ENCODE measurements at regions not wholly inside any gene's neighbourhood (a gene's known extent, or its start where the extent isn't known, plus 50 kb on each side); places are given as distances from the start of the nearest gene placed in this dataset.
"Not testable (repeated sequence)": the region's sequence is repeated elsewhere in the genome, so short reads cannot be mapped to it uniquely, and the experiment has no call there.

GRCh38 chr13:90047600-90047999 lies 1299.9 kb upstream of the MIR17HG start:
- no peak for DNase-seq

- no peak for DNase-seq
Measured at GRCh38 chr13:90049989-90050671, 1297.4 kb upstream of the MIR17HG start.

GRCh38 chr13:90055121-90055520 lies 1292.4 kb upstream of the MIR17HG start:
- no peak for DNase-seq

GRCh38 chr13:90055760-90056159 lies 1291.7 kb upstream of the MIR17HG start:
- no peak for DNase-seq

- DNase-seq, result not testable (repeated sequence)
Measured at GRCh38 chr13:90064226-90064625, 1283.3 kb upstream of the MIR17HG start.

GRCh38 chr13:90068658-90069057 lies 1278.8 kb upstream of the MIR17HG start:
- DNase-seq, result no peak

GRCh38 chr13:90070362-90070761 lies 1277.1 kb upstream of the MIR17HG start:
- no peak for DNase-seq

GRCh38 chr13:90070837-90071525 lies 1276.5 kb upstream of the MIR17HG start:
- no peak for DNase-seq

- no peak for DNase-seq
Measured at GRCh38 chr13:90084684-90085290, 1262.7 kb upstream of the MIR17HG start.

GRCh38 chr13:90089051-90089450 lies 1258.4 kb upstream of the MIR17HG start:
- no peak for DNase-seq

GRCh38 chr13:90091611-90092010 lies 1255.9 kb upstream of the MIR17HG start:
- DNase-seq, result no peak

- DNase-seq, result no peak
Measured at GRCh38 chr13:90094357-90094756, 1253.1 kb upstream of the MIR17HG start.

GRCh38 chr13:90098577-90098976 lies 1248.9 kb upstream of the MIR17HG start:
- DNase-seq, result no peak

GRCh38 chr13:90099847-90100246 lies 1247.6 kb upstream of the MIR17HG start:
- DNase-seq, result no peak

GRCh38 chr13:90103099-90103784 lies 1244.2 kb upstream of the MIR17HG start:
- no peak for DNase-seq

- no peak for DNase-seq
Measured at GRCh38 chr13:90104764-90105163, 1242.7 kb upstream of the MIR17HG start.

GRCh38 chr13:90105276-90105675 lies 1242.2 kb upstream of the MIR17HG start:
- no peak for DNase-seq

GRCh38 chr13:90105849-90106496 lies 1241.5 kb upstream of the MIR17HG start:
- DNase-seq, result no peak

- no peak for DNase-seq
Measured at GRCh38 chr13:90107661-90108060, 1239.8 kb upstream of the MIR17HG start.

- no peak for DNase-seq
Measured at GRCh38 chr13:90108547-90108946, 1238.9 kb upstream of the MIR17HG start.

GRCh38 chr13:90116121-90116520 lies 1231.4 kb upstream of the MIR17HG start:
- no peak for DNase-seq

GRCh38 chr13:90118467-90119071 lies 1228.9 kb upstream of the MIR17HG start:
- no peak for DNase-seq

GRCh38 chr13:90120026-90120425 lies 1227.5 kb upstream of the MIR17HG start:
- DNase-seq, result no peak
